ENCODE measurements at regions not wholly inside any gene's neighbourhood (a gene's known extent, or its start where the extent isn't known, plus 50 kb on each side); places are given as distances from the start of the nearest gene placed in this dataset.
"Not testable (repeated sequence)": the region's sequence is repeated elsewhere in the genome, so short reads cannot be mapped to it uniquely, and the experiment has no call there.

DNA sequence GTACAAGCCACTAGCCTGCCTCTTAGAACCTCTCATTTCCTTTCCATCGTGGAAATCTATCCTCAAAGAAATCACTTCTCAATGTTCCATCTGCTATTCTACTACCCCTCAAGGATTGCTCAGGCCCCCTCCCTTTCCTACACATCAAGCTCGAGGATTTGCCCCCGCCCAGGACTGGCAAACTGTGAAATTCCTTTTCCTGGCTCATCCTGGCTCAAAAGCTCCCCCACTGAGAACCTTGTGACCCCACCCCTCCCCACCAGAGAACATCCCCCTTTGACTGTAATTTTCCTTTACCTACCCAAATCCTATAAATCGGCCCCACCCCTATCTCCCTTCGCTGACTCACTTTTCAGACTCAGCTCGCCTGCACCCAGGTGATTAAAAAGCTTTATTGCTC is 1103.3 kb upstream of the FAM98A start:
- TF ChIP-seq, protein P1, sequence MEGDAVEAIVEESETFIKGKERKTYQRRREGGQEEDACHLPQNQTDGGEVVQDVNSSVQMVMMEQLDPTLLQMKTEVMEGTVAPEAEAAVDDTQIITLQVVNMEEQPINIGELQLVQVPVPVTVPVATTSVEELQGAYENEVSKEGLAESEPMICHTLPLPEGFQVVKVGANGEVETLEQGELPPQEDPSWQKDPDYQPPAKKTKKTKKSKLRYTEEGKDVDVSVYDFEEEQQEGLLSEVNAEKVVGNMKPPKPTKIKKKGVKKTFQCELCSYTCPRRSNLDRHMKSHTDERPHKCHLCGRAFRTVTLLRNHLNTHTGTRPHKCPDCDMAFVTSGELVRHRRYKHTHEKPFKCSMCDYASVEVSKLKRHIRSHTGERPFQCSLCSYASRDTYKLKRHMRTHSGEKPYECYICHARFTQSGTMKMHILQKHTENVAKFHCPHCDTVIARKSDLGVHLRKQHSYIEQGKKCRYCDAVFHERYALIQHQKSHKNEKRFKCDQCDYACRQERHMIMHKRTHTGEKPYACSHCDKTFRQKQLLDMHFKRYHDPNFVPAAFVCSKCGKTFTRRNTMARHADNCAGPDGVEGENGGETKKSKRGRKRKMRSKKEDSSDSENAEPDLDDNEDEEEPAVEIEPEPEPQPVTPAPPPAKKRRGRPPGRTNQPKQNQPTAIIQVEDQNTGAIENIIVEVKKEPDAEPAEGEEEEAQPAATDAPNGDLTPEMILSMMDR (IDR thresholded peaks at IDR 0.05; ENCODE audit: insufficient read depth, low read length): not testable (repeated sequence)
- TF ChIP-seq POLR2AphosphoS5 (IDR thresholded peaks at IDR 0.05; ENCODE audit: low read depth); REST (IDR thresholded peaks at IDR 0.05; ENCODE audit: insufficient replicate concordance, low read depth); SPI1 (IDR thresholded peaks at IDR 0.05; ENCODE audit: borderline replicate concordance, low read depth): not testable (repeated sequence)

All from HL-60 (cell line).